Fibroblast of the aortic adventitia (primary cell): ENCODE measurements at regions not wholly inside any gene's neighbourhood (a gene's known extent, or its start where the extent isn't known, plus 50 kb on each side); places are given as distances from the start of the nearest gene placed in this dataset.

ENCODE experiments used
- DNase-seq: peaks from one replicate; pipeline ENCODE4 v3.0.0-alpha.2; 2010; ENCODE audit warnings: low read depth
- H3K4me3 ChIP-seq: 2 replicates; pipeline ENCODE4 v1.5.1; 2011; ENCODE audit warnings: low read depth, mild to moderate bottlenecking, control low read depth, low read length, moderate library complexity
- TF ChIP-seq, protein P1 (sequence below): IDR thresholded peaks from 2 replicates; pipeline ENCODE4 v1.5.1; 2011; ENCODE audit warnings: mild to moderate bottlenecking, low read length, control low read depth, inconsistent platforms; ENCODE audit not compliant: insufficient read depth

GRCh38 chr13:109671919-109672318 is 114.5 kb downstream of the IRS2 start:
- TF ChIP-seq, protein P1, sequence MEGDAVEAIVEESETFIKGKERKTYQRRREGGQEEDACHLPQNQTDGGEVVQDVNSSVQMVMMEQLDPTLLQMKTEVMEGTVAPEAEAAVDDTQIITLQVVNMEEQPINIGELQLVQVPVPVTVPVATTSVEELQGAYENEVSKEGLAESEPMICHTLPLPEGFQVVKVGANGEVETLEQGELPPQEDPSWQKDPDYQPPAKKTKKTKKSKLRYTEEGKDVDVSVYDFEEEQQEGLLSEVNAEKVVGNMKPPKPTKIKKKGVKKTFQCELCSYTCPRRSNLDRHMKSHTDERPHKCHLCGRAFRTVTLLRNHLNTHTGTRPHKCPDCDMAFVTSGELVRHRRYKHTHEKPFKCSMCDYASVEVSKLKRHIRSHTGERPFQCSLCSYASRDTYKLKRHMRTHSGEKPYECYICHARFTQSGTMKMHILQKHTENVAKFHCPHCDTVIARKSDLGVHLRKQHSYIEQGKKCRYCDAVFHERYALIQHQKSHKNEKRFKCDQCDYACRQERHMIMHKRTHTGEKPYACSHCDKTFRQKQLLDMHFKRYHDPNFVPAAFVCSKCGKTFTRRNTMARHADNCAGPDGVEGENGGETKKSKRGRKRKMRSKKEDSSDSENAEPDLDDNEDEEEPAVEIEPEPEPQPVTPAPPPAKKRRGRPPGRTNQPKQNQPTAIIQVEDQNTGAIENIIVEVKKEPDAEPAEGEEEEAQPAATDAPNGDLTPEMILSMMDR, result no peak
- H3K4me3 ChIP-seq, result no peak overlapping the region
- no peak for DNase-seq

GRCh38 chr13:109670776-109671175 is 115.6 kb downstream of the IRS2 start:
- TF ChIP-seq, protein P1, result no peak
- no peak for DNase-seq
- H3K4me3 ChIP-seq, result no peak overlapping the region

- TF ChIP-seq, protein P1, result no peak
- DNase-seq, result no peak
- no peak overlapping the region for H3K4me3 ChIP-seq
These were observed 116.4 kb downstream of the IRS2 start for GRCh38 chr13:109669956-109670355.

GRCh38 chr13:109669234-109669612 is 117.2 kb downstream of the IRS2 start:
- no peak overlapping the region for H3K4me3 ChIP-seq
- DNase-seq, result no peak
- TF ChIP-seq, protein P1, result no peak

- DNase-seq, result no peak
- TF ChIP-seq, protein P1, result no peak
- no peak overlapping the region for H3K4me3 ChIP-seq
These were observed 117.8 kb downstream of the IRS2 start for GRCh38 chr13:109668433-109669233.

- no peak for DNase-seq
- TF ChIP-seq, protein P1, result no peak
- H3K4me3 ChIP-seq, result no peak overlapping the region
These were observed 118.5 kb downstream of the IRS2 start for GRCh38 chr13:109667807-109668291.
